CD14-positive monocyte (primary cell): ENCODE measurements at regions not wholly inside any gene's neighbourhood (a gene's known extent, or its start where the extent isn't known, plus 50 kb on each side); places are given as distances from the start of the nearest gene placed in this dataset.

ENCODE experiments used
- DNase-seq, 3 donors: peaks; one replicate each; pipeline ENCODE4 v3.0.0-alpha.2; 2011 to 2022
- H2AFZ ChIP-seq: 2 replicates; pipeline ENCODE4 v1.6.0; 2012; ENCODE audit warnings: mild to moderate bottlenecking, low read depth, low read length, inconsistent platforms; ENCODE audit not compliant: insufficient read depth, poor library complexity, severe bottlenecking
- H3K27ac ChIP-seq, 2 donors: 1 replicate in 1 of 2; 2 replicates in 1 of 2; pipeline ENCODE4 v1.5.1; 2012 to 2013; ENCODE audit warnings: low read length in 2 of 2, control low read depth in 1 of 2, inconsistent platforms in 1 of 2, low read depth in 1 of 2, mild to moderate bottlenecking in 1 of 2
- H3K27me3 ChIP-seq, 2 donors: one replicate each; pipeline versions ENCODE4 v1.6.0 to v1.6.1; 2011 to 2013; ENCODE audit warnings: low read length in 2 of 2; ENCODE audit not compliant: control insufficient read depth in 2 of 2, insufficient read depth in 2 of 2
- H3K36me3 ChIP-seq, 2 donors: replicated peaks in 1 of 2; 1 replicate in 1 of 2; 2 replicates in 1 of 2; pipeline versions ENCODE4 v1.5.1 to v1.6.1; 2012 to 2013; ENCODE audit warnings: low read length in 2 of 2, control low read depth in 1 of 2, inconsistent platforms in 1 of 2, mild to moderate bottlenecking in 1 of 2; ENCODE audit not compliant: insufficient read depth in 2 of 2, control insufficient read depth in 1 of 2
- H3K4me1 ChIP-seq, 2 donors: 1 replicate in 1 of 2; 2 replicates in 1 of 2; pipeline versions ENCODE4 v1.5.1 to v1.6.1; 2012 to 2013; ENCODE audit warnings: low read length in 2 of 2, control low read depth in 1 of 2, inconsistent platforms in 1 of 2, mild to moderate bottlenecking in 1 of 2, moderate library complexity in 1 of 2; ENCODE audit not compliant: insufficient read depth in 2 of 2, control insufficient read depth in 1 of 2
- H3K4me2 ChIP-seq: replicated peaks from 2 replicates; pipeline ENCODE3; 2012; ENCODE audit warnings: low read length, moderate library complexity, mild to moderate bottlenecking; ENCODE audit not compliant: poor library complexity, severe bottlenecking; ENCODE audit errors: extremely low read depth
- H3K4me3 ChIP-seq, 3 experiments: fragments of 200-600 bp in 1 of 3; sonication (generic) in 1 of 3; replicated peaks in 1 of 3; 1 replicate in 2 of 3; 2 replicates in 1 of 3; pipeline ENCODE4 v1.5.1; 2011 to 2013; ENCODE audit warnings: low read length in 3 of 3, mild to moderate bottlenecking in 3 of 3, control low read depth in 2 of 3, low read depth in 2 of 3, inconsistent platforms in 1 of 3, moderate library complexity in 1 of 3
- H3K79me2 ChIP-seq: 2 replicates; pipeline ENCODE4 v1.6.0; 2012; ENCODE audit warnings: mild to moderate bottlenecking, control low read depth, inconsistent platforms, low read length, moderate library complexity; ENCODE audit not compliant: insufficient read depth
- H3K9ac ChIP-seq: 2 replicates; pipeline ENCODE4 v1.6.0; 2017; ENCODE audit warnings: low read length, mild to moderate bottlenecking; ENCODE audit not compliant: insufficient read depth, poor library complexity, severe bottlenecking
- H3K9me3 ChIP-seq, 2 donors: replicated peaks in 1 of 2; 1 replicate in 1 of 2; 2 replicates in 1 of 2; pipeline versions ENCODE4 v1.5.1 to v1.6.1; 2012 to 2013; ENCODE audit warnings: low read length in 2 of 2, control low read depth in 1 of 2; ENCODE audit not compliant: control insufficient read depth in 1 of 2, insufficient read depth in 1 of 2
- H4K20me1 ChIP-seq: 2 replicates; pipeline ENCODE4 v1.6.0; 2012; ENCODE audit warnings: mild to moderate bottlenecking, low read length, control low read depth, moderate library complexity; ENCODE audit not compliant: insufficient read depth
- H3K27ac Mint-ChIP-seq, 7 donors: one replicate each; pipeline ENCODE4 v1.8.0; 2020; ENCODE audit warnings: mild to moderate bottlenecking in 7 of 7, mixed read lengths in 7 of 7, moderate library complexity in 6 of 7, inconsistent platforms in 2 of 7
- H3K27me3 Mint-ChIP-seq, 3 donors: one replicate each; pipeline ENCODE4 v1.8.0; 2021 to 2022; ENCODE audit warnings: low read depth in 3 of 3, mild to moderate bottlenecking in 3 of 3, mixed read lengths in 3 of 3, moderate library complexity in 3 of 3, inconsistent platforms in 1 of 3
- H3K36me3 Mint-ChIP-seq, 2 donors: one replicate each; pipeline ENCODE4 v1.8.0; 2020; ENCODE audit warnings: mixed read lengths in 2 of 2, inconsistent platforms in 1 of 2, mild to moderate bottlenecking in 1 of 2
- H3K4me1 Mint-ChIP-seq: one replicate; pipeline ENCODE4 v1.8.0; 2020; ENCODE audit warnings: mild to moderate bottlenecking, mixed read lengths
- H3K4me3 Mint-ChIP-seq, 2 donors: one replicate each; pipeline ENCODE4 v1.8.0; 2020; ENCODE audit warnings: mild to moderate bottlenecking in 2 of 2, mixed read lengths in 2 of 2, moderate library complexity in 1 of 2
- H3K9me3 Mint-ChIP-seq, 7 donors: one replicate each; pipeline ENCODE4 v1.8.0; 2020 to 2022; ENCODE audit warnings: mixed read lengths in 7 of 7, mild to moderate bottlenecking in 6 of 7, moderate library complexity in 6 of 7, inconsistent platforms in 2 of 7
- CTCF ChIP-seq: fragments of 200-600 bp; IDR thresholded peaks from one replicate; pipeline ENCODE4 v1.8.0; 2022; ENCODE audit warnings: antibody characterized with exemption, mild to moderate bottlenecking
- WGBS: methylation state at CpG from one replicate; pipeline ENCODE4 v1.1.5; 2013; ENCODE audit warnings: missing lambda C conversion rate; ENCODE audit not compliant: insufficient coverage; 5-methylcytosine and 5-hydroxymethylcytosine counted together
- intact Hi-C, 2 donors: fragments of 100-400 bp; cut with micrococcal nuclease; formaldehyde crosslinking; loops; one replicate each; pipeline versions ENCODE4 v1.15.0 to v1.15.1; 2023

GRCh38 chr11:121814296-121814695 is 301.7 kb downstream of the BLID start:
- no peaks in the 10 kb centered on the region for H3K27me3 ChIP-seq
- Mint-ChIP-seq H3K36me3 (no peaks in the 10 kb centered on the region), H3K9me3 (peaks cover 9 to 28% (median 18%) of the 10 kb centered on the region in 7 donors), H3K27ac (no peak overlapping the region), H3K4me1 (no peaks in the 10 kb centered on the region), H3K27me3 (peaks cover 0 to 2% (median 0%) of the 10 kb centered on the region in 3 donors), H3K4me3 (no peak overlapping the region)
- H3K27ac ChIP-seq: no peak overlapping the region
- no peaks in the 10 kb centered on the region for H4K20me1 ChIP-seq
- no peak for DNase-seq
- H2AFZ ChIP-seq: no peak overlapping the region
- H3K4me3 ChIP-seq: no peak overlapping the region
- peaks cover 8 to 12% of the 10 kb centered on the region in 2 donors for H3K9me3 ChIP-seq
- H3K36me3 ChIP-seq: no peaks in the 10 kb centered on the region
- no peaks in the 10 kb centered on the region for H3K79me2 ChIP-seq
- intact Hi-C loops: no loop called here
- TF ChIP-seq CTCF: no peak
- H3K4me1 ChIP-seq: no peaks in the 10 kb centered on the region
- no peak overlapping the region for H3K4me2 ChIP-seq
- H3K9ac ChIP-seq: no peak overlapping the region

- H3K27ac Mint-ChIP-seq: no peak overlapping the region
- no peaks in the 10 kb centered on the region for H3K27me3 Mint-ChIP-seq
- H3K27ac ChIP-seq: no peak overlapping the region
- H3K4me3 Mint-ChIP-seq: no peak overlapping the region
- DNase-seq: no peak
- H3K27me3 ChIP-seq: no peaks in the 10 kb centered on the region
- H3K36me3 ChIP-seq: no peaks in the 10 kb centered on the region
- H3K4me1 Mint-ChIP-seq: no peaks in the 10 kb centered on the region
- H3K9me3 ChIP-seq: peaks cover 8 to 12% of the 10 kb centered on the region in 2 donors
- no peaks in the 10 kb centered on the region for H4K20me1 ChIP-seq
- no peaks in the 10 kb centered on the region for H3K36me3 Mint-ChIP-seq
- H3K9me3 Mint-ChIP-seq: peaks cover 9 to 28% (median 18%) of the 10 kb centered on the region in 7 donors
- WGBS: no CpG with 5 or more reads among the region's 4 CpGs
- H3K4me2 ChIP-seq: no peak overlapping the region
- no peak overlapping the region for H3K9ac ChIP-seq
- intact Hi-C loops: no loop called here
- H3K4me1 ChIP-seq: no peaks in the 10 kb centered on the region
- no peak for TF ChIP-seq CTCF
- no peak overlapping the region for H2AFZ ChIP-seq
- H3K4me3 ChIP-seq: no peak overlapping the region
- H3K79me2 ChIP-seq: no peaks in the 10 kb centered on the region
Observed at GRCh38 chr11:121810291-121810690, 305.7 kb downstream of the BLID start.
